ENCODE measurements at regions not wholly inside any gene's neighbourhood (a gene's known extent, or its start where the extent isn't known, plus 50 kb on each side); places are given as distances from the start of the nearest gene placed in this dataset.

DNA sequence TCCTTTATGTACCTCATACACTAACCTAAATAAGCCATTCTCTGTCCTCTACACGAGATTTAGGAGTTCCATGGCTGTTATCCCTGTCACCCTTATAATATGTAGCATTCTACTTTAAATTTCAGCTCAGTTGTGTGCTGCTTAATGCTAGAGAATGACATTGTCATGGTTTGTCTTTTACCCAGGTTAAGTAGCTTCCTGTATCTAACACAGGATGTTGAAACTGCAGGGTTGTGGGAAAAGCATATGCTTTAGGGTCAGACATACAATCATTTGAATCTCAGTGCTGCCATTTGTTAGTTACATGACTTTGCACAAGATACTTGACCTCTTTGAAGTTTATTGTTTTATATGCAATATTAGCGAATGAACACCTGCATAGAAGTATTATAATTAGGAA is 235.1 kb upstream of the CACNA2D1 start:
- no peak for TF ChIP-seq CTCF (conservative IDR thresholded peaks at IDR 0.05; ENCODE audit: low read length)
- no peak for TF ChIP-seq EZH2phosphoT487 (IDR thresholded peaks at IDR 0.05; ENCODE audit: borderline replicate concordance)
